K562 (cell line): ENCODE measurements at regions not wholly inside any gene's neighbourhood (a gene's known extent, or its start where the extent isn't known, plus 50 kb on each side); places are given as distances from the start of the nearest gene placed in this dataset.

Experiments used
- ATAC-seq: fragments of 200-7000 bp; cut with Tn5 transposase; 3 replicates; pipeline ENCODE4 v1.9.1; 2020; ENCODE audit warnings: moderate library complexity
- BruUV-seq: library from RNA; stranded (reverse); fragments of 400-500 nt; replicated peaks from 2 replicates; lab custom pipeline; 2021; lab: Mats Ljungman, UMichigan
- CTCF ChIA-PET: fragments of 300-600 bp; formaldehyde crosslinking; extraction: SDS; loops from one replicate; lab custom pipeline; 2021; ENCODE audit warnings: low intra/inter-chr PET ratio; lab: Yijun Ruan, JAX
- POLR2A ChIA-PET: fragments of 300-600, 350-650 bp; sonication (Branson Sonifier 250); formaldehyde crosslinking; extraction: SDS; loops from one replicate; lab custom pipeline; 2021; ENCODE audit warnings: antibody characterized with exemption, inconsistent platforms; lab: Yijun Ruan, JAX
- DNase-seq, 4 experiments: peaks; one replicate each; pipeline versions ENCODE4 v3.0.0 to v3.0.0-alpha.2; 2011 to 2018; ENCODE audit warnings: low spot score in 3 of 4, mixed read lengths in 3 of 4; ENCODE audit errors: extremely low read depth in 1 of 4
- FAIRE-seq: peaks from 2 replicates; lab custom pipeline; 2011; peaks lifted over from hg19 to GRCh38; lab: Jason Lieb, UNC
- H2AFZ ChIP-seq: 2 replicates; pipeline ENCODE4 v1.6.0; 2011; ENCODE audit warnings: low read depth, low read length, control low read depth, inconsistent platforms
- H3K27ac ChIP-seq: fragments of 200-600 bp; 3 replicates; pipeline ENCODE4 v1.8.0; 2011; ENCODE audit warnings: low read depth, mild to moderate bottlenecking, control low read depth, inconsistent platforms, low read length, moderate library complexity, mixed read lengths; ENCODE audit errors: extremely low read depth
- H3K27me3 ChIP-seq, 2 experiments: fragments of 300-600 bp in 1 of 2; 2 replicates in 1 of 2; 3 replicates in 1 of 2; pipeline versions ENCODE4 v1.6.0 to v1.8.0; 2011; ENCODE audit warnings: inconsistent platforms in 2 of 2, low read length in 2 of 2, mild to moderate bottlenecking in 1 of 2, mixed read lengths in 1 of 2, moderate library complexity in 1 of 2; ENCODE audit not compliant: control insufficient read depth in 2 of 2, insufficient read depth in 2 of 2
- H3K36me3 ChIP-seq: fragments of 300-600 bp; 3 replicates; pipeline ENCODE4 v1.8.0; 2011; ENCODE audit warnings: mild to moderate bottlenecking, low read length, inconsistent platforms; ENCODE audit not compliant: control insufficient read depth, insufficient read depth
- H3K4me1 ChIP-seq, 2 experiments: fragments of 200-600 bp in 1 of 2; replicated peaks in 1 of 2; 2 replicates in 1 of 2; 3 replicates in 1 of 2; pipeline versions ENCODE4 v1.5.1 to v1.8.0; 2011; ENCODE audit warnings: inconsistent platforms in 2 of 2, low read length in 2 of 2, mild to moderate bottlenecking in 1 of 2, mixed read lengths in 1 of 2, moderate library complexity in 1 of 2; ENCODE audit not compliant: control insufficient read depth in 2 of 2, insufficient read depth in 2 of 2
- H3K4me2 ChIP-seq: 2 replicates; pipeline ENCODE4 v1.6.1; 2011; ENCODE audit warnings: low read length, control low read depth, inconsistent platforms, mixed read lengths; ENCODE audit not compliant: insufficient read depth
- H3K4me3 ChIP-seq: fragments of 200-600 bp; sonication (generic), shearing (Covaris generic); 2 replicates; pipeline ENCODE4 v1.5.1; 2016; ENCODE audit warnings: control low read depth, inconsistent platforms
- H3K79me2 ChIP-seq: fragments of 200-600 bp; 3 replicates; pipeline ENCODE4 v1.8.0; 2011; ENCODE audit warnings: low read length, inconsistent platforms; ENCODE audit not compliant: control insufficient read depth, insufficient read depth
- H3K9ac ChIP-seq, 2 experiments: 2 replicates each; pipeline versions ENCODE4 v1.6.0 to v1.6.1; 2011; ENCODE audit warnings: low read depth in 2 of 2, low read length in 2 of 2, control low read depth in 1 of 2, inconsistent platforms in 1 of 2, mild to moderate bottlenecking in 1 of 2, mixed read lengths in 1 of 2; ENCODE audit not compliant: insufficient read depth in 1 of 2
- H3K9me1 ChIP-seq: one replicate; pipeline ENCODE4 v1.6.0; 2011; ENCODE audit warnings: inconsistent platforms, mild to moderate bottlenecking, low read length, moderate library complexity; ENCODE audit not compliant: control insufficient read depth, insufficient read depth
- H3K9me3 ChIP-seq: replicated peaks from 2 replicates; pipeline ENCODE4 v1.5.1; 2011; ENCODE audit warnings: low read depth, low read length, inconsistent platforms; ENCODE audit not compliant: control insufficient read depth, insufficient read depth
- H4K20me1 ChIP-seq: replicated peaks from 2 replicates; pipeline ENCODE4 v1.6.1; 2011; ENCODE audit warnings: low read length, inconsistent platforms, mixed read lengths; ENCODE audit not compliant: control insufficient read depth, insufficient read depth
- CHD1 ChIP-seq: fragments of 200-600 bp; sonication (generic); IDR thresholded peaks from one replicate; pipeline ENCODE4 v1.6.1; 2012; ENCODE audit warnings: mild to moderate bottlenecking, moderate library complexity, low read length, inconsistent platforms
- COPS2 ChIP-seq: fragments of 450-650 bp; conservative IDR thresholded peaks from 2 replicates; pipeline ENCODE4 v1.6.1; 2016; ENCODE audit warnings: mild to moderate bottlenecking, moderate library complexity
- CREB3L1 ChIP-seq: fragments of 450-650 bp; IDR thresholded peaks from 2 replicates; pipeline ENCODE4 v1.6.1; 2014; ENCODE audit warnings: low read depth, mild to moderate bottlenecking, moderate library complexity, borderline replicate concordance
- CREB5 ChIP-seq: fragments of 250-450 bp; sonication (Bioruptor Pico); IDR thresholded peaks from 2 replicates; pipeline ENCODE4 v1.5.0; 2020; ENCODE audit warnings: mild to moderate bottlenecking
- FOSL1 ChIP-seq: fragments of 200-800 bp; sonication (Bioruptor generic); conservative IDR thresholded peaks from 2 replicates; pipeline ENCODE4 v1.6.1; 2016; ENCODE audit warnings: missing genetic modification characterization, missing compliant biosample characterization
- FOXP1 ChIP-seq: sonication (generic); formaldehyde crosslinking; IDR thresholded peaks from 2 replicates; pipeline ENCODE4 v1.8.0; 2022; ENCODE audit warnings: mild to moderate bottlenecking, missing genetic modification reagents
- HNRNPUL1 ChIP-seq: fragments of 200-400 bp; formaldehyde crosslinking; IDR thresholded peaks from 2 replicates; pipeline ENCODE4 v1.6.1; 2017; ENCODE audit warnings: low read length
- RBBP5 ChIP-seq: fragments of 200-600 bp; sonication (generic); IDR thresholded peaks from 2 replicates; pipeline ENCODE4 v1.6.1; 2012; ENCODE audit warnings: borderline replicate concordance, mild to moderate bottlenecking, low read length, control low read depth, inconsistent platforms; ENCODE audit not compliant: insufficient read depth, poor library complexity, severe bottlenecking
- RBM17 ChIP-seq: fragments of 200-400 bp; formaldehyde crosslinking; IDR thresholded peaks from 2 replicates; pipeline ENCODE4 v1.6.1; 2017; ENCODE audit warnings: low read depth, mild to moderate bottlenecking, low read length, borderline replicate concordance
- ZBTB40 ChIP-seq, 2 experiments: fragments of 450-650 bp in 1 of 2; sonication (generic) in 1 of 2; formaldehyde crosslinking in 1 of 2; IDR thresholded peaks; 2 replicates each; pipeline versions ENCODE4 v1.7.1 to v1.9.0; 2016 to 2022; ENCODE audit warnings: inconsistent platforms in 1 of 2, mild to moderate bottlenecking in 1 of 2, missing genetic modification reagents in 1 of 2
- ZNF23 ChIP-seq: fragments of 250-450 bp; sonication (Bioruptor Pico); IDR thresholded peaks from 2 replicates; pipeline ENCODE4 v1.4.0; 2020; ENCODE audit warnings: mild to moderate bottlenecking
- WGBS: fragments of 100-300 bp; shearing (Covaris generic); methylation state at CpG from one replicate; pipeline ENCODE4 v1.1.6; 2016; ENCODE audit warnings: low coverage, mixed read lengths; ENCODE audit not compliant: insufficient coverage; ENCODE audit errors: missing lambda C conversion rate; 5-methylcytosine and 5-hydroxymethylcytosine counted together
- in situ Hi-C: fragments of 300-500 bp; cut with MboI; formaldehyde crosslinking; loops from 4 replicates; pipeline ENCODE4 v1.15.0; 2018; ENCODE audit warnings: inconsistent platforms, mixed read lengths
- intact Hi-C: fragments of 100-400 bp; cut with micrococcal nuclease; formaldehyde crosslinking; loops from 2 replicates; pipeline ENCODE4 v1.14.2; 2022

GRCh38 chr4:163781726-163782125 is 287.2 kb downstream of the TMA16 start:
- H3K36me3 ChIP-seq: no peaks in the 10 kb centered on the region
- no peaks in the 10 kb centered on the region for H3K27me3 ChIP-seq
- BruUV-seq: no TSS peak
- DNase-seq: no peak
- no peak overlapping the region for H3K4me3 ChIP-seq
- no peaks in the 10 kb centered on the region for H3K4me1 ChIP-seq
- intact Hi-C loops: no loop called here
- H3K9me1 ChIP-seq: no peaks in the 10 kb centered on the region
- no peak overlapping the region for H3K4me2 ChIP-seq
- no peak for FAIRE-seq
- ChIA-PET CTCF (no interaction called here), POLR2A (no interaction called here)
- H3K27ac ChIP-seq: no peak overlapping the region
- no peaks in the 10 kb centered on the region for H4K20me1 ChIP-seq
- H3K9me3 ChIP-seq: no peaks in the 10 kb centered on the region
- no peaks in the 10 kb centered on the region for H3K79me2 ChIP-seq
- H3K9ac ChIP-seq: no peak overlapping the region
- in situ Hi-C loops: no loop called here
- H2AFZ ChIP-seq: no peak overlapping the region
- 0% methylated on average over 2 of the region's 2 CpGs for WGBS
- ATAC-seq: no peak
- TF ChIP-seq HNRNPUL1 (no peak), ZBTB40 (IDR thresholded peaks at IDR 0.05) (no peak), ZBTB40 (CRISPR knock-in tag; IDR thresholded peaks at IDR 0.05) (no peak), RBM17 (no peak), FOXP1 (no peak), CREB5 (CRISPR knock-in tag) (no peak), CREB3L1 (no peak), RBBP5 (no peak), COPS2 (no peak), CHD1 (no peak), ZNF23 (CRISPR knock-in tag) (no peak), FOSL1 (tag) (no peak)
